Anterior cingulate cortex (tissue), 58 donors: ENCODE measurements at regions not wholly inside any gene's neighbourhood (a gene's known extent, or its start where the extent isn't known, plus 50 kb on each side); places are given as distances from the start of the nearest gene placed in this dataset.
"Not testable (repeated sequence)": the region's sequence is repeated elsewhere in the genome, so short reads cannot be mapped to it uniquely, and the experiment has no call there.

Source experiments
- DNase-seq, 58 donors: peaks; one replicate each; lab custom pipeline; 2025; lab: John Stamatoyannopoulos, UW

DNA sequence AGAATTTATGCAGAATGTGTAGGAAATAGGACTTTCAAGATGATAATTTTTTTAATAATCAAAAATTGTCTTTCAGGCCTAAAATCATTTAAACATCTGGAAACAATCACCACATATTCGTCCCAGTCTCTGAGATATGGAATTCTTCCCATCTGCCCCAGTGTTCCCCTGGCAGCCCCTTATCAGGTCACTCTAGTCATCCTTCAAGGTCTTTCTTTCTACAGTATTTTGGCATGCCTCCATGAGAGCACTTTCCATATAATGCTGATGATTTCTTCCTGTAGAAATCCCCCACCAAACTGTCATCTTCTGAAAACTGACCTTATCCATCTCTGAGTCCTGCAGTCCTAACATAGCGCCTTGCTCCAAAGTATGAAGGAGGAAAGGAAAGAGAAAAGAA, 422.1 kb downstream of the RPS29 start:
- no peak for DNase-seq

DNA sequence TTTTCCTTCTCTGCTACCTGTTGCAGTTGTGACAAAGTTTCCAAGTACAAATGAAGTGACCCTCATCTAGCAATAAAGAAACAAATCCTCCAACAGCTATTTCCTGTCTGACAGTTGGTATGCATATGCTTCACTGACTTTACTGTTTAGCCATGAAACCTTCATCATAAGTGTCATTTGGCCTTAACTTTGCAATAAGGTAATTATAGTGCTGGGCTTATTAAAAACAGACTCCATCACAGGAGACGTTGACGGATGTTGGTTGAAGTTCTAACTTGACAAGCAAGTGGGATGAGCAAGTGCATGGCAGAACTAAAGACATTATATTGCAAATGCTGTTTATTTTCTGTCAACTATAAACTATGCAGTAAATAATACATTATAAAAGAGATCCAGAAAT, 425.2 kb downstream of the RPS29 start:
- DNase-seq = no peak

DNA sequence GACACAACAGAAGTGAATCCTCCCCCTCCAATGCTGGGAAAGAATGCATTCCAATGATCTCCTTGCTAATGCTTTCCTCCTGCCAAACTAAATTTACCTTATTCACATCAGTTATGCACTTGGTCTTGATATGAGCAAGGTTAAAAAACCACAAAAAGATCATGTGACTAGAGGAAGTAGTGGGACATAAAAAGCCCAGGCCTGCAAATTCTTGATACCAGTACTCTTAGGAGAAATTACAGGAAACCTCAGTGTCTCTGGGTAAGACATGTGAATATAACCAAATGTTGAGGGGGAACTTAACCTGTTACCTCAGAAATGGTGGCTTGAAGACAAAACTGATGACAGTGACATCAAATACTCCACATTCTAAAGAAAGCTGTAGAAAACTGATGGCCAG, 427.1 kb downstream of the RPS29 start:
- no peak for DNase-seq

DNA sequence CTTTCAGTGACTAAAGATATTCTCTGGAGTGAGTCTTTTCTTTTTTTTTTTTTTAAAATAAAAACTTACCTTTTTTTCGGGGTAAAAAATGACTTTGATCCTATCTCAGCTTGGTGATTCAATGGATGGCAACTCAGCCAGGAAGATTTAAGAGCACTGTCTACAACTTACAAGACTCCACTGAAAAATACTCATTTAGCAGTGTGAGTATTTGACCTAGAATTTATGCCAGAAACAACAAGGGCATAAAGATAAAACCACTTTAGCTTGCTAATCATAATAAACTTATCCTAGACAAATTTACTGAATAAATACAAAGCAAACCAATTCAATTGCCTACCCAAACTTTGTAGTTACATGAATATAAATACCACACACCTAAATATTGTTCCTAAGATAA, 446.6 kb downstream of the RPS29 start:
- no peak for DNase-seq

DNA sequence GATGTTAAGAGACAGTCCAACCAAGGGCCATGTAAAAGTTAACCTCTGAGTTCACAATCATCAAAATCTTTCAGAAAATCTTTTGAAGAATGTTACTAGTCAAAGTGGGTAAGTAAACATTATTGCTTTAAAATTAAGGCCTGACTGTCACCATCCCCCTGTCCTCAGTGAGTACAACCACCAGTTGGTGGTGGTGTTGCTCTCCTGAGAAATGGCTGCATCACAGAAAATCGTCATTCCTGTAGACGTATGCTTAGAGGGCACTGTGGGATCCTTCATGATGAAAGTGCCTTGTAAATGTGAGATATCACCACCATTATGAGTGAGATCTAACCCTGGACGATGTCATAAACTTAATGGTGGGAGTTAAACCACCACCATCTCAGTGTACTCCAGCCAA, 451.2 kb downstream of the RPS29 start:
- no peak for DNase-seq

DNA sequence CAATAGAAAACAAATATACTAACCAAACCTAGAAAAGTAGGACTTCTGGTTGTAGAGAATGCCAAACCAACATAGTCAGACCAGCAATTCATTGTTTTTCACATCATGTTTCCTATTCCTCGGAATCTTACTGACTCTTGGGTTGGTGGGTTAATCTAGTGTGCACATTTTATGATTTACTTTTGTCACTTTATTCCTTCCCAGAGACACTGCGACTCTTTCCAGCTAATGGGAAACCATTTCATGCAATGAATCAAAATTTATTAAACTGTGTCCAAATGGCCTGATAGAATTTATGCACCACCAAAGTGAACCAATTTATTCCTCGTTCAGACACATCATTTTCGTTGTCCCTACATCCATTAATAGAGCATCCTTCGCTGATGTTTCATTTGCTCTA, 464.9 kb downstream of the RPS29 start:
- no peak for DNase-seq

DNA sequence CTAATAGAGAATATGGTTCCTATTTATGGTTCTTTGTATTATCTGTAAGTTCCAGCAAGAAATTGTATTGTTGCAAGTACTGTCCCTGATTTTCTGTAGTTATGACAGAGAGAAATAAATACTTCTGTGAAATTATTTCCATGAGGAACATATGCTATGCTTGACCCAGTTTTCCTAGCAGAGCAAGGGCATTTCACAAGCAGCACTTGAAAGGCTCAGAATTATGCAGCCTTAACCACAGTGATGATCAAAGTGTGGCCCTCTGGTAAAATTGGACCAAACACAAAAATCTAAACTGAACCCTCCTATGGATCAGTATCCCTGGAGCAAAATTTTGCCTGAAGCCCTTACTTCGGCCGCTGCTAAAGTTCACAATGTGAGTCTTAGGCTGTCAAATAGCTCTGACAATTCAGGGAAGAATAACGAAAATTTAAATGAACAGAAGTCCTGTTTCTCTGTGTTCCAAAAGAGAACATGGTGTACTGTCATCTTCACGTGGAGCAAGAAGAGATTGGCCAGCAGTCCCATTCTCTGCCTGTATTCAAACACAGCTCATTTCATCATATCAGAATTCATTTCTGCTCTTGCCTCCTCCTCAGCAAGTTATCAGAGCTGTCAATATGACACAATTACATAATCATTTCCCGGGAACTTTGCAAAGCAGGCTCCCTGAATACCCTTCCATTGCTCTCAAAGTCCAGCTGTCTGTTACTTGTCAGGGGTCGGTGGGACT, 471.9 kb downstream of the RPS29 start:
- DNase-seq = no peak

DNA sequence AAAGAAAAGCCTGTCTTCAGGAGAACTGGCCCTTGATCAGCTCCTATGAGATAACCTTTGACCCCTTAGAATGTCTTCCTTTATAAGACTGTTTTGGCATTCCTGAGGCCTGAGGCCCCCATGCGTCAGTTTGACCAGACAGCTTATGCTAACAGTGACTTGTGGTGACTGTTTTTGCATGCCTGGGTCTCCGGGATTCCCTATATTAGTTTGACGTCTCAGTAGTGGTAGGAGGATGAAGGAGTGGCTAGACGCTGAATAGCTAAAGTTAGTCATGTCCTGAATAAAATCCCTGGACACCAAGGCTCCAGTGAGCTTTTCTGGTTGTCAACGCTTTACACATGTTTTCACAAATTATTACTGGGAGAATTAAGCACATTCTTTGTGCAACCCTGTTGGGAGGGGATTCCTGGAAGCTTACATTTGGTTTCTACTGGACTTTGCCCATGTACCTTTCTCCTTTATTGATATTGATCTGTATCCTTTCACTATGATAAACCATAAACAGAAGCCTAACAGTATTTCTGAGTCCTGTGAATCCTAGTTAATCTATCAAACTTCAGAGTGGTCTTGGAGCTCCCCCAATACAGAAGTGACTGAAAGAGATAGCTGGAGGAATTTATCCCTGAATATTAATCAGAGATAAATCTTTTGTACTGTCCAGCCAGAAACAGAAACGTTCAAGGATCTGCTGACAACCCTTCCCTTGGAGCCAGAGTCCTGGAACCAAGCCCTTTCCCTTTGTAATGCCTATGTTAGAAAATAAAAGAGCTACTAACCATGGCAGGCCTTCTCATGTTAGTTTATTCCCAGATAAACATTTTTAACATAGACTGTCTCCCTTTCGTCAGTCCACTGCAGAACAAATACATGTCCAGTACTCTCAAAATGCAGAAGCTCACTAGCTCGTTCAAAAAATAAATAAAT, 479.2 kb downstream of the RPS29 start:
- no peak for DNase-seq

DNA sequence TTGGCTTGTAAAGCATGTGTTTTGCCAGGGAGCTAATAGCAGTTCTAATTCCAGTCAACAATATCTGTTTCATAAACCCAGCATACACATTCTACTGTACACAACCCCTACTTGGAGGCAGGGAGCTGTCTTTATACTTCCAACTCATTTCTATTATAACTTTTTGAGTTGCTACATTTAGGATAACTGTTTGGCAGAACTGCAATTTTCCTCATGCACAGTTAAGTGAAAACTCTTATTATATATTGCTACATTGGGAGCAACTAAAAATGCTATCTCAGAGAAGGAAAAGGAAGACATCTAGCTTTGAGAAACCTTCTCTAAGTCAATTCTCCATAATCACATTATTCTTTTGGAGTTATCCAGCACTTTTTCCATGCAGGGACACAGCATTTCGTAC, 480.2 kb downstream of the RPS29 start:
- no peak for DNase-seq

DNA sequence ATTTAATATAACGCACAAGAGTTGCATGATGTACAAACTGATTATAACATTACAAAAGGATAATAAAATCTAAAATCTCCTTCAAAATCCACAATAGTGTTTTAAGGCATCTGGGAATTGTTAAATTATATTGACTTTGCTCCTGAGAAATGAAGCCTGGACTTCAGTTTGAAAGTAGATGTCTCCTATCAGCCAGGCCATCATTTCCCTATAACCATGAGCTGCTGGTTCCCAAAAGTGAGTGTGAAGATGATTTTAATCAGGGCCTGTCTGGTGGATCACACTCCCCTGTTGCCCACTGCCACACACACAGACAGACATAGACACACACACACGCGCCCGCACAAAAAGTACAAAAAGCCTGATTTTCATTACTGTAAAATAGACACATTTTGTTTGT, 480.7 kb downstream of the RPS29 start:
- no peak for DNase-seq

DNA sequence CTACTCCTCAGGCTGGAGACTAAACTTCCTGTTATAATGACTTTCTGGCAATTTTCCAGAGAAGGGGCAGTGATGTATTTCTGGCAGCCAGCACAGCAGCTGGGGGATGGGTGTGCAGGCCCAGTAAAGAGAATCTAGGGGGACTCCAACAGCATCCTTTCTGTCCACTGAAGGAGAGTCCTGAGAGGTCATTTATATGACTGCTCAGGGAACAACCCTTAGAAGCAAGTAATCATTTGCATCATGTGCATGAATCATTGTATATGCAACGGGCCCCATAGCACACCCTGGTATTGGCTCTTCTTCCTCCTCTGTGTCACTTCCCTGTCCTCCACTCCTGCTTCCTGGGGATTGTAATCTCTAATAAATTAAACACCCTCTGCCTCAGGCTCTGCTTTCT, 493.8 kb downstream of the RPS29 start:
- no peak for DNase-seq

DNA sequence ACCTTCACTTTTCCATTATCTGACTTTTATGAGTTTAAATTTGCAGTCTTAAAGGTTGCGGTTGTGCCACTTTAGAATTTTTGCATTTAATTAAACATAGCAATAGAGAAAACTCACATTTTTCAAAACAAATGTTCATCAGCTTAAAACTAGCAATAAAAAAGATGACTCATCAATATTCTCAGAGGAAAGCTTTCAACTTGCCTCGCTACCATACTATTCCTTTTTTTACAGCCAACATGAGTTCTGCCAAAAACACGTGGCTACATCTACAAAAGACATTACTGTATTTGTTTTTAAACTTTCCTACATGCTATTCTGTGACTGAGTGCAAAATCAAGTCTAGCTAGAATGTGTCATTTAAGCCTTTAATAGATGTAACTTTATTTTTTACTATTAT, 497.1 kb downstream of the RPS29 start:
- no peak for DNase-seq

DNA sequence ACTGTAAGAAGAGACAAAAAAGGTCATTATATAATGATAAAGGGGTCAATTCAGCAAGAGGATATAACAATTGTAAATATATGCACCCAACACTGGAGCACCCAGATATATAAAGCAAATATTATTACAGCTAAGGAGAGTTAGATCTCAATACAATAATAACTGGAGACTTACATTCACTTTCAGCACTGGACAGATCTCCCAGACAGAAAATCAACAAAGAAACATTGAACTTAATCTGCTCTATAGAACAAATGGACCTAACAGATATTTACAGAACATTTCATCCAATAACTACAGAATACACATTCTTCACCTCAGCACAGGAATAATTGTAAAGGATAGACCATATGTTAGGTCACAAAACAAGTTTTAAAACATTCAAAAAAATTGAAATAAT, 512.9 kb downstream of the RPS29 start:
- DNase-seq = not testable (repeated sequence)

DNA sequence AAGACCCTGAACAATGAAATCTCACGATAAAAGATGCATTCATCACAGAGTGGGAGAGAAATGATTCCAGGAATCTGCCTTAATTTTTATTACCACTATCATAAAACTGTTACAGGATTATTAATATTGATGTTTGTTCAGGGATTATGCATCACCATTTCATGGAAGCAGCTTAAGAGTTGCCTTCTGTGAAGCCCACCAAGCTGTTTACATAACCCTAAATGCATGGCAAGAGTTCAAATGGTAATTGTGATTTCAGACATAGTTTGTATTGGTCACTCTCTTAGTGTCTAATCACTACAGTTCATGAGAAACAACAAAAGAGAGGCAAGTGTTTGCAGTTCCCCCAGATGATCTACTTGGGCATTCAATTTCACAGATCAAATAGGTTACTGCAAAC, 527.7 kb downstream of the RPS29 start:
- no peak for DNase-seq

DNA sequence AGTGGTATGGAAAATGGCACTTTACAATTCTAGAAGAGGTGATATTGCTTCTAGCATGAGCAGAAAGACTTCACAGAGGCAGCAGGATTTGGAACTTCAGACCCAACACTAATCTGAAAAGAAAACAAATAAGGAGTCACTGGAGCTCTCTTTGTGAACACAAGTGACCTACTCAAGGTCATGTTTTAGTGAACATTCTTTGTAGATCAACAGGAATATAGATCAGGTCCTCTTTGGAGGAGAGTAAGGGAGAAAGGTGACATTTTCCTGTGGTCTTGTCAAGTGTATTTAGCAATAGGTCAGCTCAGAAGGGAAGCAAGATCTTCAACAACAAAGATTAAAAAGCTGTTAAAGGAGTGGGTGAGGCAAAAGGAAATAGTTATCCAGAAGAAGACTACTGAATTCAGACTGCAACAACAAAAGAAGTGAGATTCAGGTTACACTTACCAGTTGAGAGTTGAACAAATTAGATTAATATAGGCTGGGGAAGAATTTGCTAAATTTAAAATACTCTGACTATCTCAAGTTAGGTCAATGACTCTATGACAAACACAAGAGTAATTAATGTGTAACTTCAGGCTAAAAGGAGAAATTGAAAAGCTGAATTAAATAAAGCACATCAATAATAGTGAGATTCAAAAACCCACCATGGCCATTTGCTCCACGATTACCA, 528.2 kb downstream of the RPS29 start:
- DNase-seq = no peak

DNA sequence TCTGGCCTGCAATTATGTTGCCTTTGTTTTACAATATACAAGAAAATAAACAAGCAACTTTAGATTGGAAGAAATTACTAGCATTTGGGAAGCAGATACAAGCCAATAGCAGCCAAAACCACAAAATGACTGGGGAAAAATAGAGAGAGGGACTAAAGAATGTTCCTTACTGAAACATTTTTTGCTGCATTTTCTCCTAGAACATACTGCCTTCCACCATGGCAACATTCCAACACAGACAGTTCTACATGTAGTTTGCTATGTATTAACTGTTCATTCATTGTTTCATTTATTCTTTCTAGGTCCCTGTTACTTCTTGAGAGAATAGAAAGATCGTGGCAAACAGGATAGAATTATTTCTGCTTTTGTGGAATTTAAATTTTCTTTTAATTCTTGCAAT, 530.2 kb downstream of the RPS29 start:
- DNase-seq = no peak

DNA sequence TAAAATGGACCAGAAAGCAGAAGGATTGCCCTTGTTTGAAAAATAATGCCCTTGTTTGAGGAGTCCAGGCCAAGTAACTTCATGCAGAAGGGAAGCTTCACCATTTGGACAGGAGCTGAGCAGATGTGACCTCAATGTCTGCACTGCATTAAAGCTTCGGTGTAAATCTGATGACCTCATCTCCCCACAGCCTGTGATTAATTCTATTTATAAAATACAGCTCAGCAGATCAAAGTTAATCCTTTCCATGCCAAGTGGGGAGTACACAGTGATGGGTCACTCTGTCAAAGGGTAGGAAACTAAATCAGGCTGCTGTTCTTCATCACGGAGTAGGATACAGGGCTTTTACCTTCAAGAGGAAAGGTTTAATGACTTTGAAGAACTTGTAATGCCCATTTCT, 533.7 kb downstream of the RPS29 start:
- DNase-seq = no peak

DNA sequence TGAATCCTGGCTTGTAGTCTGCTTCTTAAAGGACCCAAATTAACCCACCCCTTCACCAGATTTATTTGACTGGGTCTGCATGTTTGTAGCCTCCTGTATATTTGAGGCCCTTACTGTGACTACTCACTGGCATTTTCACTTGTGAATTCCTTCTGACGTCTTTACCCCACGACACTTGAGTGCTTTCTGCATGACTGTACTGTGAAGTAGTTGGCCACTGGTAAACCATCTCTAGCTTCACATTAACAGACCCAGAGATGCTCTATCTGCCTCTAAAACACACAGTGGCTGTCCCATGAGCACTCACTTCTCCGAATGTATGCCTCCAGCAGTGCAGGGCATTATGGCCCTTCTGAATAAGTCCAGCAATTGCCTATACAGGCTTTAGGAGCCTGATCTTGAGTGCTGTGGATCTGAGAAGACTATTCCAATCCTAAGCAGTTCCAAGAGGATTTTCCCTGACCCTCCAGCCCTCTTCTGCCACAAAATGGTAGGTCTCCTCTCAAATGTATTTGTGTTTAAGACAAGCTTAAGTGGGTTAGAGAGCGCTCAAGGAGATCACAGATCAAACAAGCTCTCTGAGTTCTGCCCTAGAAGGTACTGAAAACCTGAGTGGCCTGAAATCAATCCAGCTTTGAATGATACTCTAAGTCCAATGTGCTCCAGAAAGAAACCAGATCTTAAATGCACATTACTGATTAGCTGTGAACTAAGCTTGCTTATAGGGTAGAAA, 534.7 kb downstream of the RPS29 start:
- no peak for DNase-seq

DNA sequence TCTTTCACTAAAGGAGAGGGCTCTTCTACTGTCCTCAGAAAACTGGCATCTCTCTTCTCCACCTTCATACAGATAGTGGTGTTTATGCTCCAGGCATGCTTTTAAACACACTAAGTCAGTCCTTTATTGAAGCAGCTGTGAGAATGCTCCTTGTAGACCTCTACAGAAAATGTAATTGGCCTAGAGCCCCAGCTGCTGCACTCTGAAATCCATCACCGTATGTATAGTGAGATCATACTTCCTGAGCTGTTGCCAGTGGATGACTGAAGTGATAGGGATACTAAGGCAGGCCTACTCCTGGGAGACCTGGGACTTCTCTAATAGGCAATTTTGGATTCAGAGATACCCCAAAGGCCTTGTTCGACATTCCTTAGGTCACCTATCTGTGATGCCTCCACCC, 535.4 kb downstream of the RPS29 start:
- no peak for DNase-seq

DNA sequence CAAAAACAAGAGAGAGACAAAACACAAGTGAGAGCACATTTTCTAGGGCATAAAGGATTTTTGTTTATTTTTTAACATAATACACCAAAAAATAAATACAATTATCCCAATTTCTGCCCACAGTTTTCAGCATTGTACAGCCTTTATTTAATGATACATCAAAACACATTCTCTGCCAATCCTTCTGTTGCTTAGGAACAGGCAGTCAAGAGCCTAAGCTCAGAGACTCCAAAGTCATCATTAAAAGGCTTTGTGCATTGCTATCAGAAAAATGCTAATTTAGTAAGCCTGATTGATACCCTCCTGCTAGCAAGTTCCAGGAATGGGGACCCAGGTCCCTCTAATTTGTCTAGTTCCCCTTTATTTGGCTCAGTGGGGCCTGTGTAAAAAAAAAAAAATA, 536.5 kb downstream of the RPS29 start:
- DNase-seq = no peak

DNA sequence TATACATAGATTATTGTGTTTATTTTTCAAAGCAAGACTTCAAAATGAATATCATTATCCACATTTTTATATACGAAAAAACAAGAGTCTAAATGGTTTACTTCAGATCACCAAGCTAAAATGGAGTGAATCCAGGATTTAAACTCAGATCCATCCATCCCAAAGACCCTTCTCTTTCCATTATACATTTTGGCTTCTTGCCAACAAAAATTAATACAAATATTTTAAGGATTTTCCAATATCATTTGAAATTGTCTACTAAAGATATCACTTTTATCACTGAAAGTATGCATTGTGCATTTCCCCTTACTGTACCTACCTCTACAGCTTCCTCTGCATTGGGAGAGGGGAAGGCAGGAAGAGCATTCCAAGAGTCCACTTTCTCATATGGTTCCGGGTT, 541.2 kb downstream of the RPS29 start:
- no peak for DNase-seq
